Keratinocyte (primary cell): ENCODE measurements at regions not wholly inside any gene's neighbourhood (a gene's known extent, or its start where the extent isn't known, plus 50 kb on each side); places are given as distances from the start of the nearest gene placed in this dataset.

ENCODE experiments used
- DNase-seq: peaks from one replicate; pipeline ENCODE4 v3.0.0-alpha.2; 2011; ENCODE audit warnings: low read depth, missing footprints, low spot score
- FAIRE-seq: peaks from 2 replicates; lab custom pipeline; 2011; peaks lifted over from hg19 to GRCh38; lab: Jason Lieb, UNC
- H2AFZ ChIP-seq: 2 replicates; pipeline ENCODE4 v1.6.0; 2012; ENCODE audit warnings: low read length, control low read depth, inconsistent platforms; ENCODE audit not compliant: control insufficient read depth
- H3K27ac ChIP-seq: 2 replicates; pipeline ENCODE4 v1.5.1; 2011; ENCODE audit warnings: low read length; ENCODE audit not compliant: control insufficient read depth, insufficient read depth
- H3K27me3 ChIP-seq: 3 replicates; pipeline ENCODE4 v1.6.0; 2011; ENCODE audit warnings: low read length; ENCODE audit not compliant: control insufficient read depth, insufficient read depth; ENCODE audit errors: extremely low read depth
- H3K36me3 ChIP-seq, 2 experiments: 2 replicates in 1 of 2; 3 replicates in 1 of 2; pipeline ENCODE4 v1.5.1; 2011; ENCODE audit warnings: low read length in 2 of 2, mild to moderate bottlenecking in 1 of 2; ENCODE audit not compliant: control insufficient read depth in 2 of 2, insufficient read depth in 2 of 2; ENCODE audit errors: extremely low read depth in 1 of 2
- H3K4me1 ChIP-seq: 3 replicates; pipeline ENCODE4 v1.5.1; 2011; ENCODE audit warnings: low read length; ENCODE audit not compliant: control insufficient read depth, insufficient read depth; ENCODE audit errors: extremely low read depth
- H3K4me2 ChIP-seq: 3 replicates; pipeline ENCODE4 v1.6.0; 2011; ENCODE audit warnings: low read depth, low read length; ENCODE audit not compliant: control insufficient read depth, insufficient read depth; ENCODE audit errors: extremely low read depth
- H3K4me3 ChIP-seq, 3 experiments: fragments of 200-600 bp in 1 of 3; sonication (generic) in 1 of 3; 2 replicates in 2 of 3; 3 replicates in 1 of 3; pipeline ENCODE4 v1.5.1; 2011 to 2016; ENCODE audit warnings: low read length in 3 of 3, mild to moderate bottlenecking in 3 of 3, control low read depth in 2 of 3, inconsistent platforms in 1 of 3, low read depth in 1 of 3, mixed read lengths in 1 of 3, mixed run types in 1 of 3, moderate library complexity in 1 of 3; ENCODE audit not compliant: control insufficient read depth in 2 of 3, insufficient read depth in 2 of 3; ENCODE audit errors: extremely low read depth in 1 of 3
- H3K79me2 ChIP-seq: 2 replicates; pipeline ENCODE4 v1.6.0; 2012; ENCODE audit warnings: low read length; ENCODE audit not compliant: control insufficient read depth, insufficient read depth
- H3K9ac ChIP-seq: 3 replicates; pipeline ENCODE4 v1.6.0; 2011; ENCODE audit warnings: low read length; ENCODE audit not compliant: control insufficient read depth, insufficient read depth; ENCODE audit errors: extremely low read depth
- H3K9me1 ChIP-seq: 3 replicates; pipeline ENCODE4 v1.6.0; 2011; ENCODE audit warnings: low read length; ENCODE audit not compliant: control insufficient read depth, insufficient read depth; ENCODE audit errors: extremely low read depth
- H3K9me3 ChIP-seq: 2 replicates; pipeline ENCODE4 v1.5.1; 2012; ENCODE audit warnings: low read depth, low read length; ENCODE audit not compliant: control insufficient read depth
- H4K20me1 ChIP-seq: 3 replicates; pipeline ENCODE4 v1.6.0; 2011; ENCODE audit warnings: low read length; ENCODE audit not compliant: control insufficient read depth, insufficient read depth; ENCODE audit errors: extremely low read depth
- CTCF ChIP-seq, 3 experiments: IDR thresholded peaks in 1 of 3; conservative IDR thresholded peaks in 1 of 3; optimal IDR thresholded peaks in 1 of 3; 2 replicates in 2 of 3; 3 replicates in 1 of 3; pipeline versions ENCODE3 to v1.5.1; 2011; ENCODE audit warnings: low read length in 3 of 3, mild to moderate bottlenecking in 3 of 3, moderate library complexity in 2 of 3, control low read depth in 1 of 3, inconsistent platforms in 1 of 3; ENCODE audit not compliant: insufficient read depth in 2 of 3; ENCODE audit errors: extremely low read depth in 1 of 3
- EZH2 ChIP-seq: IDR thresholded peaks from one replicate; pipeline ENCODE4 v1.6.1; 2012; ENCODE audit warnings: inconsistent platforms, mild to moderate bottlenecking, low read length, moderate library complexity
- dilution Hi-C: fragments of 300-500 bp; cut with MboI; formaldehyde crosslinking; loops from one replicate; pipeline ENCODE4 v1.7.0; 2020; ENCODE audit warnings: low sequenced_read_pairs; ENCODE audit not compliant: extremely low pct_ligation_motif_present

GRCh38 chr1:189152685-189153084 is 1325.0 kb downstream of the BRINP3 start:
- Histone ChIP-seq H3K36me3 (no peaks in the 10 kb centered on the region), H3K9me3 (no peaks in the 10 kb centered on the region), H3K9me1 (no peaks in the 10 kb centered on the region), H4K20me1 (no peaks in the 10 kb centered on the region), H3K4me1 (no peaks in the 10 kb centered on the region), H3K27me3 (no peaks in the 10 kb centered on the region), H3K79me2 (no peaks in the 10 kb centered on the region), H3K9ac (no peak overlapping the region), H3K4me3 (no peak overlapping the region), H2AFZ (no peak overlapping the region), H3K4me2 (no peak overlapping the region), H3K27ac (no peak overlapping the region)
- no peak for TF ChIP-seq EZH2
- no peak for TF ChIP-seq CTCF (optimal IDR thresholded peaks at IDR 0.05 in 1 of 3, IDR thresholded peaks at IDR 0.05 in 1 of 3, conservative IDR thresholded peaks at IDR 0.05 in 1 of 3; ENCODE audit: extremely low read depth in 1 of 3, insufficient read depth in 2 of 3, low read length in 3 of 3)
- FAIRE-seq (no peak), DNase-seq (no peak)
- dilution Hi-C loops: no loop called here

DNA sequence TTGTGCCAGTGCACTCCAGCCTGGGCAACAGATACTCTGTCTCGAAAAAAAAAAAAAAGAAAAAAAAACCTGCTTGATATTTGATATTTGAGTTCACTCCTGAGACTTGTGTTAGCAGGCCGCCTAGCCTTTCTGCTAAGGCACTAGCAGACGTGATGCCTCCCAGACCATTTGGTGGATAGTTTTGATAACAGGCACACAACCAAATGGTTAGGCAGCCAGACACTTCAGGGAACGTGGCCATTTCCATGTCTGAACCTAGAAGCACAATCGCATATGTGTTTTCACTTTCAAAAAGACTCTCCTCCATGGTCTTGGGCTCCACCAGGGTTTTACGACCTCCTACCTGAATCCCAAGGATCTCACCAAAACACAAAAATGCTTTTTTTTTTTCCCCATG is 1319.5 kb downstream of the BRINP3 start:
- Histone ChIP-seq H3K27me3 (no peaks in the 10 kb centered on the region), H3K36me3 (no peaks in the 10 kb centered on the region), H3K79me2 (no peaks in the 10 kb centered on the region), H4K20me1 (no peaks in the 10 kb centered on the region), H3K9me3 (no peaks in the 10 kb centered on the region), H3K27ac (no peak overlapping the region), H3K9me1 (no peaks in the 10 kb centered on the region), H3K9ac (no peak overlapping the region), H3K4me3 (no peak overlapping the region), H3K4me1 (no peaks in the 10 kb centered on the region), H2AFZ (no peak overlapping the region), H3K4me2 (no peak overlapping the region)
- FAIRE-seq (no peak), DNase-seq (no peak)
- TF ChIP-seq CTCF (optimal IDR thresholded peaks at IDR 0.05 in 1 of 3, IDR thresholded peaks at IDR 0.05 in 1 of 3, conservative IDR thresholded peaks at IDR 0.05 in 1 of 3; ENCODE audit: extremely low read depth in 1 of 3, insufficient read depth in 2 of 3, low read length in 3 of 3) (no peak), EZH2 (no peak)
- dilution Hi-C loops: no loop called here
